MM.1S (cell line): ENCODE measurements at regions not wholly inside any gene's neighbourhood (a gene's known extent, or its start where the extent isn't known, plus 50 kb on each side); places are given as distances from the start of the nearest gene placed in this dataset.

Source experiments
- CTCF ChIP-seq: fragments of 300-600 bp; sonication (generic); IDR thresholded peaks from 2 replicates; pipeline ENCODE4 v1.5.1; 2016; ENCODE audit warnings: antibody characterized with exemption, low read length, mixed read lengths
- EZH2 ChIP-seq: fragments of 300-600 bp; sonication (generic); optimal IDR thresholded peaks from 2 replicates; pipeline ENCODE3; 2017; ENCODE audit warnings: low read depth, mild to moderate bottlenecking, antibody characterized with exemption, low read length, mixed read lengths

DNA sequence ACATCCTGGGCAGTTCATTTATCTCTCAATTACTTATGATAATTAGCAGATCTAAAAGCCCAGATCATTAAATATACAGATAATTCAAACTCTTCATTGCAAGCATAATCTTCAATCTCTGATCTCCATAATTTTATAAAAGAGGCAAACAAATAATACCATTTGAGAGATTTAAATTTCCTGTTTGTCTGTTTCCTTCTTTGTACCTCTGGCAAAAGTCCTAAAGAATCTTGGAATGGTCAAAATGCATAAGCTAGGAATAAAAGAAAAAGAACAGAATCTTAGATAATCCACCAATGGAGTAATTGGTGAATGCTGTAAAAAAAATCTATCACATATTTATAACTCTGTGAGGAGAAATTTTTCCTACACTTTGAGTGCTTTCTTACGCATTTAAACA, 1080.9 kb upstream of the ZEB2 start:
- TF ChIP-seq CTCF (no peak), EZH2 (no peak)
